ENCODE measurements at regions not wholly inside any gene's neighbourhood (a gene's known extent, or its start where the extent isn't known, plus 50 kb on each side); places are given as distances from the start of the nearest gene placed in this dataset.

DNA sequence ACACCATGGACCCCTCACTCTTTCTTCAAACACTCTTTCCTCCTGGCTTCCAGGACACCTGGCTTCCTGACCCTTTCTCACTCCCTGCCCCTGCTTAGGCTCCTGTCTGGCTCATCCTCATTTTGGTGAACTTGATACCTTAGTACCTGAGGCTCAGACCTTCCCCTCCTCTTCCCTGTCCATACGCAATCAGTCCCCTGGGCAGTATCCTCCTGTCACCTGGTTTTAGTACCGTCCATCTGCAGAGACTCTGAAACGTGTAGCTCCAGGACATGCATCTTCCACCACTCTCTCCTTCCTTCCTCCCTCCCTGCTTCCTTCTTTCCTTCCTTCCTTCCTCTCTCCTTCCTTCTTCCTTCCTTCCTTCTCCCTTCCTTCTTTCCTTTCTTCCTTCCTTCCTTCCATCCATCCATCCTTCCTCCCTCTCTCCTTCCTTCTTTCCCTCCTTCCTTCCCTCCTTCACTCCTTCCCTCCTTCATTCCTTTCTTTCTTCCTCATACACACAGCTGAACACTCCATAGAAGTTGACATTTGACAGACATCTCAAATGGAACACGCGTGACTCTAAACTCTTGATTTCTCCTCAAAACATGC, 1488.6 kb downstream of the TBC1D22A start:
- TF ChIP-seq, protein P1, sequence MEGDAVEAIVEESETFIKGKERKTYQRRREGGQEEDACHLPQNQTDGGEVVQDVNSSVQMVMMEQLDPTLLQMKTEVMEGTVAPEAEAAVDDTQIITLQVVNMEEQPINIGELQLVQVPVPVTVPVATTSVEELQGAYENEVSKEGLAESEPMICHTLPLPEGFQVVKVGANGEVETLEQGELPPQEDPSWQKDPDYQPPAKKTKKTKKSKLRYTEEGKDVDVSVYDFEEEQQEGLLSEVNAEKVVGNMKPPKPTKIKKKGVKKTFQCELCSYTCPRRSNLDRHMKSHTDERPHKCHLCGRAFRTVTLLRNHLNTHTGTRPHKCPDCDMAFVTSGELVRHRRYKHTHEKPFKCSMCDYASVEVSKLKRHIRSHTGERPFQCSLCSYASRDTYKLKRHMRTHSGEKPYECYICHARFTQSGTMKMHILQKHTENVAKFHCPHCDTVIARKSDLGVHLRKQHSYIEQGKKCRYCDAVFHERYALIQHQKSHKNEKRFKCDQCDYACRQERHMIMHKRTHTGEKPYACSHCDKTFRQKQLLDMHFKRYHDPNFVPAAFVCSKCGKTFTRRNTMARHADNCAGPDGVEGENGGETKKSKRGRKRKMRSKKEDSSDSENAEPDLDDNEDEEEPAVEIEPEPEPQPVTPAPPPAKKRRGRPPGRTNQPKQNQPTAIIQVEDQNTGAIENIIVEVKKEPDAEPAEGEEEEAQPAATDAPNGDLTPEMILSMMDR (IDR thresholded peaks at IDR 0.05): no peak
- no peak for TF ChIP-seq EP300 (IDR thresholded peaks at IDR 0.05)
- TF ChIP-seq POLR2A (IDR thresholded peaks at IDR 0.05): no peak
